SH-SY5Y (cell line): ENCODE measurements at regions not wholly inside any gene's neighbourhood (a gene's known extent, or its start where the extent isn't known, plus 50 kb on each side); places are given as distances from the start of the nearest gene placed in this dataset.

Source experiments
- GATA2 ChIP-seq: IDR thresholded peaks from 2 replicates; pipeline ENCODE4 v1.6.1; 2011; ENCODE audit warnings: mild to moderate bottlenecking, low read depth, low read length
- GATA3 ChIP-seq: IDR thresholded peaks from 2 replicates; pipeline ENCODE4 v1.6.1; 2011; ENCODE audit warnings: low read depth, mild to moderate bottlenecking, low read length, moderate library complexity

- TF ChIP-seq GATA2 = no peak
- no peak for TF ChIP-seq GATA3
These were observed 94.9 kb upstream of the RANBP3L start for GRCh38 chr5:36396640-36397039.
